Esophagus mucosa (tissue), 1 donor: ENCODE measurements at regions not wholly inside any gene's neighbourhood (a gene's known extent, or its start where the extent isn't known, plus 50 kb on each side); places are given as distances from the start of the nearest gene placed in this dataset.
"Not testable (repeated sequence)": the region's sequence is repeated elsewhere in the genome, so short reads cannot be mapped to it uniquely, and the experiment has no call there.

ENCODE experiments used
- ATAC-seq: fragments of 200-7000 bp; cut with Tn5 transposase; one replicate; pipeline ENCODE4 v1.9.1; 2020
- donor health status: DM: yes; HTN: yes; CAD: no.

- peak; percentile 24 for ATAC-seq
Observed at GRCh38 chr16:29355339-29356059, 51.0 kb downstream of the NPIPB11 start.

- not testable (repeated sequence) for ATAC-seq
Observed at GRCh38 chr16:29354449-29354848, 52.1 kb downstream of the NPIPB11 start.

GRCh38 chr16:29352617-29352999 lies 53.9 kb downstream of the NPIPB11 start:
- ATAC-seq, result not testable (repeated sequence)

GRCh38 chr16:29351970-29352616 lies 54.4 kb downstream of the NPIPB11 start:
- ATAC-seq, result not testable (repeated sequence)

GRCh38 chr16:29351271-29351969 lies 55.1 kb downstream of the NPIPB11 start:
- ATAC-seq, result not testable (repeated sequence)

GRCh38 chr16:29349966-29350365 lies 56.5 kb downstream of the NPIPB11 start:
- peak; percentile 53 for ATAC-seq

- not testable (repeated sequence) for ATAC-seq
Observed at GRCh38 chr16:29348748-29349147, 57.8 kb downstream of the NPIPB11 start.

GRCh38 chr16:29348123-29348690 lies 58.3 kb downstream of the NPIPB11 start:
- ATAC-seq, result not testable (repeated sequence)

- ATAC-seq, result not testable (repeated sequence)
Observed at GRCh38 chr16:29346796-29347580, 59.5 kb downstream of the NPIPB11 start.

- ATAC-seq, result not testable (repeated sequence)
Observed at GRCh38 chr16:29346203-29346602, 60.3 kb downstream of the NPIPB11 start.

GRCh38 chr16:29342937-29343336 lies 63.6 kb downstream of the NPIPB11 start:
- ATAC-seq, result peak; percentile 90

GRCh38 chr16:29340779-29341438 lies 65.6 kb downstream of the NPIPB11 start:
- not testable (repeated sequence) for ATAC-seq

GRCh38 chr16:29340235-29340634 lies 66.3 kb downstream of the NPIPB11 start:
- not testable (repeated sequence) for ATAC-seq

GRCh38 chr16:29338821-29339700 lies 67.5 kb downstream of the NPIPB11 start:
- ATAC-seq, result peak; percentile 35

- ATAC-seq, result peak; percentile 20
Observed at GRCh38 chr16:29337385-29337901, 69.1 kb downstream of the NPIPB11 start.

GRCh38 chr16:29335549-29335846 lies 71.0 kb downstream of the NPIPB11 start:
- peak; percentile 43 for ATAC-seq

- not testable (repeated sequence) for ATAC-seq
Observed at GRCh38 chr16:29334776-29335548, 71.5 kb downstream of the NPIPB11 start.

GRCh38 chr16:29333492-29334097 lies 72.9 kb downstream of the NPIPB11 start:
- not testable (repeated sequence) for ATAC-seq

- not testable (repeated sequence) for ATAC-seq
Observed at GRCh38 chr16:29330623-29331022, 75.9 kb downstream of the NPIPB11 start.
